Spleen (tissue), 7 donors: ENCODE measurements at regions not wholly inside any gene's neighbourhood (a gene's known extent, or its start where the extent isn't known, plus 50 kb on each side); places are given as distances from the start of the nearest gene placed in this dataset.

Experiments used
- POLR2A ChIP-seq, 3 donors: fragments of 450-650 bp; IDR thresholded peaks; one replicate each; pipeline ENCODE4 v1.5.1; 2017; ENCODE audit warnings: antibody characterized with exemption in 3 of 3, mild to moderate bottlenecking in 1 of 3
- POLR2AphosphoS5 ChIP-seq, 3 donors: sonication (generic); formaldehyde crosslinking; IDR thresholded peaks; one replicate each; pipeline ENCODE4 v1.5.1; 2017; ENCODE audit warnings: antibody characterized with exemption in 3 of 3
- TF ChIP-seq, protein P1 (sequence below), 11 experiments: fragments of 200-600 bp in 7 of 11; fragments of 450-650 bp in 4 of 11; sonication (generic) in 4 of 11; IDR thresholded peaks in 8 of 11; conservative IDR thresholded peaks in 3 of 11; 1 replicate in 7 of 11; 2 replicates in 4 of 11; pipeline versions ENCODE4 v1.4.0 to v1.8.0; 2016 to 2021; ENCODE audit warnings: antibody characterized with exemption in 11 of 11, inconsistent platforms in 4 of 11, mild to moderate bottlenecking in 1 of 11
- donor health status: DM: no; HTN: no; CAD: no; lungs with moderate emphysema.
- donor health status: DM: no; HTN: no; CAD: no.
- donor health status: DM: no; HTN: no; CAD: no.

- TF ChIP-seq, protein P1, sequence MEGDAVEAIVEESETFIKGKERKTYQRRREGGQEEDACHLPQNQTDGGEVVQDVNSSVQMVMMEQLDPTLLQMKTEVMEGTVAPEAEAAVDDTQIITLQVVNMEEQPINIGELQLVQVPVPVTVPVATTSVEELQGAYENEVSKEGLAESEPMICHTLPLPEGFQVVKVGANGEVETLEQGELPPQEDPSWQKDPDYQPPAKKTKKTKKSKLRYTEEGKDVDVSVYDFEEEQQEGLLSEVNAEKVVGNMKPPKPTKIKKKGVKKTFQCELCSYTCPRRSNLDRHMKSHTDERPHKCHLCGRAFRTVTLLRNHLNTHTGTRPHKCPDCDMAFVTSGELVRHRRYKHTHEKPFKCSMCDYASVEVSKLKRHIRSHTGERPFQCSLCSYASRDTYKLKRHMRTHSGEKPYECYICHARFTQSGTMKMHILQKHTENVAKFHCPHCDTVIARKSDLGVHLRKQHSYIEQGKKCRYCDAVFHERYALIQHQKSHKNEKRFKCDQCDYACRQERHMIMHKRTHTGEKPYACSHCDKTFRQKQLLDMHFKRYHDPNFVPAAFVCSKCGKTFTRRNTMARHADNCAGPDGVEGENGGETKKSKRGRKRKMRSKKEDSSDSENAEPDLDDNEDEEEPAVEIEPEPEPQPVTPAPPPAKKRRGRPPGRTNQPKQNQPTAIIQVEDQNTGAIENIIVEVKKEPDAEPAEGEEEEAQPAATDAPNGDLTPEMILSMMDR (IDR thresholded peaks at IDR 0.05 in 8 of 11, conservative IDR thresholded peaks at IDR 0.05 in 3 of 11) = no peak
- TF ChIP-seq POLR2A (IDR thresholded peaks at IDR 0.05) (no peak), POLR2AphosphoS5 (IDR thresholded peaks at IDR 0.05) (no peak)
Measured at GRCh38 chr9:135418161-135418560, 61.4 kb upstream of the PPP1R26 start.
